SH-SY5Y (cell line): ENCODE measurements at regions not wholly inside any gene's neighbourhood (a gene's known extent, or its start where the extent isn't known, plus 50 kb on each side); places are given as distances from the start of the nearest gene placed in this dataset.
A peak's percentile ranks its signal among the peaks of the same experiment; 100 is the strongest.

Experiments used
- GATA2 ChIP-seq: IDR thresholded peaks from 2 replicates; pipeline ENCODE4 v1.6.1; 2011; ENCODE audit warnings: mild to moderate bottlenecking, low read depth, low read length
- GATA3 ChIP-seq: IDR thresholded peaks from 2 replicates; pipeline ENCODE4 v1.6.1; 2011; ENCODE audit warnings: low read depth, mild to moderate bottlenecking, low read length, moderate library complexity

- TF ChIP-seq GATA2 (no peak), GATA3 (no peak)
These were observed 649.6 kb downstream of the REEP3 start for GRCh38 chr10:64170791-64171190.

GRCh38 chr10:64173826-64174225 lies 652.6 kb downstream of the REEP3 start:
- TF ChIP-seq GATA2, result no peak
- no peak for TF ChIP-seq GATA3

GRCh38 chr10:64174666-64175255 lies 653.6 kb downstream of the REEP3 start:
- TF ChIP-seq GATA3, result no peak
- no peak for TF ChIP-seq GATA2

- TF ChIP-seq GATA2, result no peak
- no peak for TF ChIP-seq GATA3
These were observed 654.2 kb downstream of the REEP3 start for GRCh38 chr10:64175271-64175962.

GRCh38 chr10:64182671-64183070 lies 661.5 kb downstream of the REEP3 start:
- TF ChIP-seq GATA3 (no peak), GATA2 (no peak)

- peak; percentile 92 for TF ChIP-seq GATA2
- TF ChIP-seq GATA3, result peak; percentile 89
These were observed 670.1 kb downstream of the REEP3 start for GRCh38 chr10:64191286-64191685.

GRCh38 chr10:64196638-64197315 lies 675.6 kb downstream of the REEP3 start:
- TF ChIP-seq GATA3 (no peak), GATA2 (no peak)

- no peak for TF ChIP-seq GATA3
- no peak for TF ChIP-seq GATA2
These were observed 680.7 kb downstream of the REEP3 start for GRCh38 chr10:64201936-64202335.

GRCh38 chr10:64206409-64206808 lies 685.2 kb downstream of the REEP3 start:
- TF ChIP-seq GATA3, result no peak
- no peak for TF ChIP-seq GATA2

- no peak for TF ChIP-seq GATA2
- no peak for TF ChIP-seq GATA3
These were observed 688.4 kb downstream of the REEP3 start for GRCh38 chr10:64209561-64209960.

GRCh38 chr10:64210211-64210610 lies 689.0 kb downstream of the REEP3 start:
- TF ChIP-seq GATA3, result no peak
- no peak for TF ChIP-seq GATA2

- TF ChIP-seq GATA2 (no peak), GATA3 (no peak)
These were observed 690.3 kb downstream of the REEP3 start for GRCh38 chr10:64211466-64211865.

GRCh38 chr10:64215088-64215487 lies 693.9 kb downstream of the REEP3 start:
- no peak for TF ChIP-seq GATA3
- no peak for TF ChIP-seq GATA2

GRCh38 chr10:64219271-64220025 lies 698.2 kb downstream of the REEP3 start:
- TF ChIP-seq GATA2 (no peak), GATA3 (no peak)
